ENCODE measurements at regions not wholly inside any gene's neighbourhood (a gene's known extent, or its start where the extent isn't known, plus 50 kb on each side); places are given as distances from the start of the nearest gene placed in this dataset.
A peak's percentile ranks its signal among the peaks of the same experiment; 100 is the strongest.
"Not testable (repeated sequence)": the region's sequence is repeated elsewhere in the genome, so short reads cannot be mapped to it uniquely, and the experiment has no call there.

DNA sequence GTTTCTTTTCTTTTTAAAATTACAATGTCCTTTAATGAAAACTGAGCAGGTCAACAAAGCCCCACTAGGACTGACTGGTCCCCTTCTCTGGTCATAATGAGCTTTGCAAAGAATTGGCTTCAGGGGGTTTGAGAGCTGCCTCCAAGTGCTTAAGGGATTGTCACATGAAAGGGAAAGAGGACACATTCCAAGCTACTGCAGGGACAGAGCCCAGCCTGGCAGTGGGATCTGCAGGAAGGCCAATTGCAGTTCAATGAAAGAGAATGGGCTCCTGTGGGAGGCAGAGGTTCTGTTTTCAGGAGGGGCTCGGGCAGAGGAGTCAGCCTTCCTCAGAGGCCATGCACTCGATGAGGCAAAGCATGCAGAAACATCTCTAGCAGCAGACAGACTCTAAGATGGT lies 84.1 kb upstream of the ACKR3 start:
- DNase-seq (ENCODE audit: low read depth in 2 of 2): no peak
- TF ChIP-seq, protein P1, sequence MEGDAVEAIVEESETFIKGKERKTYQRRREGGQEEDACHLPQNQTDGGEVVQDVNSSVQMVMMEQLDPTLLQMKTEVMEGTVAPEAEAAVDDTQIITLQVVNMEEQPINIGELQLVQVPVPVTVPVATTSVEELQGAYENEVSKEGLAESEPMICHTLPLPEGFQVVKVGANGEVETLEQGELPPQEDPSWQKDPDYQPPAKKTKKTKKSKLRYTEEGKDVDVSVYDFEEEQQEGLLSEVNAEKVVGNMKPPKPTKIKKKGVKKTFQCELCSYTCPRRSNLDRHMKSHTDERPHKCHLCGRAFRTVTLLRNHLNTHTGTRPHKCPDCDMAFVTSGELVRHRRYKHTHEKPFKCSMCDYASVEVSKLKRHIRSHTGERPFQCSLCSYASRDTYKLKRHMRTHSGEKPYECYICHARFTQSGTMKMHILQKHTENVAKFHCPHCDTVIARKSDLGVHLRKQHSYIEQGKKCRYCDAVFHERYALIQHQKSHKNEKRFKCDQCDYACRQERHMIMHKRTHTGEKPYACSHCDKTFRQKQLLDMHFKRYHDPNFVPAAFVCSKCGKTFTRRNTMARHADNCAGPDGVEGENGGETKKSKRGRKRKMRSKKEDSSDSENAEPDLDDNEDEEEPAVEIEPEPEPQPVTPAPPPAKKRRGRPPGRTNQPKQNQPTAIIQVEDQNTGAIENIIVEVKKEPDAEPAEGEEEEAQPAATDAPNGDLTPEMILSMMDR (IDR thresholded peaks at IDR 0.05; ENCODE audit: low read depth, low read length): no peak
- no peak overlapping the region for H3K4me3 ChIP-seq (replicated peaks in 1 of 2; ENCODE audit: low read depth in 2 of 2, low read length in 2 of 2)

DNA sequence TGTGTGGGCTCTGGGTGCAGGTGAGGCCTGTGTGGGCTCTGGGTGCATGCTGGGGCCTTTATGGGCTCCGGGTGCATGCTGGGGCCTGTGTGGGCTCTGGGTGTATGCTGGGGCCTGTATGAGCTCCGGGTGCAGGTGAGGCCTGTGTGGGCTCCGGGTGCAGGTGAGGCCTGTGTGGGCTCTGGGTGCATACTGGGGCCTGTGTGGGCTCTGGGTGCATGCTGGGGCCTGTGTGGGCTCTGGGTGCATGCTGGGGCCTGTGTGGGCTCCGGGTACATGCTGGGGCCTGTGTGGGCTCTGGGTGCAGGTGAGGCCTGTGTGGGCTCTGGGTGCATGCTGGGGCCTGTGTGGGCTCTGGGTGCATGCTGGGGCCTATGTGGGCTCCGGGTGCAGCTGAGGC lies 80.5 kb upstream of the ACKR3 start:
- DNase-seq (ENCODE audit: low read depth in 2 of 2): not testable (repeated sequence)

DNA sequence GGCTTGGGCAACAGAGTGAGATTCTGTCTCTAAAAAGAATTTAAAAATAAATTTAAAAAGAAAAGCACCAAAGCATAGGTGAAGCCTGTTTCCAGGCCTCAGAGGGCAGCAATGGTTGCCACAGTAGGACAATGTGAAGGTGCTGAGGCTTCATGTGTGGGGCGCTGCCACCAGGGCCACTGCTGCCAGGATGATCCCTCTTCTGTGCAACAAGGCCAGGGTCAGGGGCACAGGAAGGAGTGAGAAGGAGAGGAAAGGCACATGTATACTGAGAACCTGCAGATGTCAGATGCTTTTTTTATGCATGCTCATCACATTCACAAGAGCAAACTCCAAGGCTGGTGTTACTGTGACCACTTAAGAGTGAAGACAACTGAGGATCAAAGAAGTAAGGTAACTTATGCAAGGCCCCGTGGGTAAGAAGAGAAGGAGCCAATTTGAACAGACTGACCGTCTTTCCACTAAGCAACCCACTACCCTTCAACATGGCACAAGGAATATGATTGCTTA lies 79.7 kb upstream of the ACKR3 start:
- DNase-seq (ENCODE audit: low read depth in 2 of 2): no peak
- no peak overlapping the region for H3K4me3 ChIP-seq (replicated peaks in 1 of 2; ENCODE audit: low read depth in 2 of 2, low read length in 2 of 2)
- TF ChIP-seq, protein P1 (IDR thresholded peaks at IDR 0.05; ENCODE audit: low read depth, low read length): no peak

More for the DNA sequence above, 80.5 kb upstream of the ACKR3 start:
- not testable (repeated sequence) for H3K4me3 ChIP-seq (replicated peaks in 1 of 2; ENCODE audit: low read depth in 2 of 2, low read length in 2 of 2)

DNA sequence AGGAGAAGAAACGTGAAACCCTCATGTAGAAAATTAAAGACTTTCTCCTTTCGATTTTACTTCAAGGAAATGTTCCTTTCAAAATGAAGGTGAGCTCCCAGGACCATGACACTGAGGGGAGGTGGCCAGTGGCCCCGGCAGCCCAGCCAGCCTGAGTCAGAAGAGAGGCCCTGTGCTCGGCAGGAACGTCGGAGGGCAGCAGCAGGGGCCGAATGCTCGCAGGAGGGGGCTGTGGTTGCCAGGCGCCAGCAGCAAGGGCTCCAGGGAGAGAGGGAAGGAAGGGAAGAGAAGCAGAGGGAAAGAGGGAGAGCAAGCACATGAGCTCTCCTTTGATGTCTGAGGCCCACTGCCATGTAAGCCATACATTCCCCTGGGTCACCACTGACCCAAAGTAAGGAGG lies 73.3 kb upstream of the ACKR3 start:
- H3K4me3 ChIP-seq (replicated peaks in 1 of 2; ENCODE audit: low read depth in 2 of 2, low read length in 2 of 2): no peak overlapping the region
- TF ChIP-seq, protein P1 (IDR thresholded peaks at IDR 0.05; ENCODE audit: low read depth, low read length): no peak
- no peak for DNase-seq (ENCODE audit: low read depth in 2 of 2)

DNA sequence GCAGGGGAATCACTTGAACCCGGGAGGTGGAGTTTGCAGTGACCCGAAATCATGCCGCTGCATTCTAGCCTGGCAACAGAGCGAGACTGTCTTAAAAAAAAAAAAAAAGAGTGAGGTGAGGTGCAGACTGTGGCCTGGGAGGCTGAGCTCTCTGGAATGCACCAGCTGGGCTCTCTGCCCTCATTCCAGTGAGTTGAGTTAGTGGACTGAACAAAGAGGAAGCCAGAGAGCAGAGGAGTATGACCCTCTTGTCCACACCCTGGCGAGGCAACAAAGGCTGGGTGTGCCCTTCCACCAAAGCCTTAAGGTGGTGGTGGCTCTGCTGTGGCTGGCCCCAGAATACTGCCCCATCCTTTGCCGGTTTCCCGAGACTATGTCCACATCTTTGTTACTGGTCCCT lies 71.3 kb upstream of the ACKR3 start:
- H3K4me3 ChIP-seq (replicated peaks in 1 of 2; ENCODE audit: low read depth in 2 of 2, low read length in 2 of 2): no peak overlapping the region
- TF ChIP-seq, protein P1 (IDR thresholded peaks at IDR 0.05; ENCODE audit: low read depth, low read length): no peak
- DNase-seq (ENCODE audit: low read depth in 2 of 2): peak; percentile 14 to 68

DNA sequence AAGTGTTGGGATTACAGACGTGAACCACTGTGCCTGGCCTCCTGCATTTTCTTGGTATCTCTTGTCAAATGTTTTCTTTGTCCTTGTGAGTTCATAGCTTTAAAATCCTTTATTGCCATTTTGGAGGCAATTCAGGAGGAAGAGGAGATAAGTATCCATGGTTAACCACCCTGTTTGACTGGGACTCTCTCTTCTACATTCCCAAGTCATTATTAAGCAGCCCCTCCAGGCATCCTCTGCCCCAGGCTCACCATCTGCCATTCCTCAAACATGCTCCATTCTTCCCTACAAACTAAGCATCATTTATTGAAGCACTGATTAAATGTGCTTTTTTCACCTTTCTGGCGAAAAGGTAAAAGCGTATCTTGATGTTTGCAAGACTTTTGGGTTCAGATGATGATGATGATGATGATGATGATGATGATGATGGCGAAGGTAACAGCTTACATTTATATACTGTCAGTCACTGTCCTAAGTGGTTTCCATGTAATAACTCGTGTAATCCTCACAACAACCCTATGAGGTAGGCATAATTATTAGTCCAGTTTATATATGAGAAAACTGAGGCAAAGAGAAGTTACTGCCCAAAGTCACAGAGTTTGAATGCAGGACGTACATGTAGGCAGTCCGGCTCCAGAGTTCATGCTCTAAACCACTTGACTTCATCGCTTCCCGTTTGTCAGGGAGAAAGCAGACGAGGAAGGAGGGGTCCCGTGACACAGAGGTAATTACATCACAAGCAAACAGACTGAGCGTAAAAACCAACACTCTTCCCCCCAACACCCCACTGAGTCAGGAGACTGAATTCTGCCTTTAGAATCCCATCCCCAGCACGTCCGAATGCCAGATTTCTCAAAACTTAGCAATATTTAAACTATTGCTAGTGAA lies 69.7 kb upstream of the ACKR3 start:
- TF ChIP-seq, protein P1 (IDR thresholded peaks at IDR 0.05; ENCODE audit: low read depth, low read length): no peak
- DNase-seq (ENCODE audit: low read depth in 2 of 2): no peak
- H3K4me3 ChIP-seq (replicated peaks in 1 of 2; ENCODE audit: low read depth in 2 of 2, low read length in 2 of 2): no peak overlapping the region

DNA sequence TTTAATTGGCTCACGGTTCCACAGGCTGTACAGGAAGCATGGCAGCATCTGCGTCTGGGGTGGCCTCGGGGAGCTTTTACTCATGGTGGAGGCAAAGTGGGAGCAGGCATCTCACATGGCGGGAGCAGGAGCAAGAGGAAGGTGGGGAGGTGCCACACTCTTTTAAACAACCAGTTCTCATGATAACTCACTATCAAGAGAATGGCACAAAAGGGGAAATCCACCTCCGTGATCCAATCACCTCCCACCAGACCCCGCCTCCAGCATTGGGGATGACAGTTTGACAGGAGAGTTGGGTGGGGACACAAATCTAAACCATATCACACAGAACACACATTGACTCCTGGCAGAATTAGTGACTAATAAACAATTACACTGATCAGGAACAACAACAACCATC lies 68.6 kb upstream of the ACKR3 start:
- DNase-seq (ENCODE audit: low read depth in 2 of 2): no peak
- no peak overlapping the region for H3K4me3 ChIP-seq (replicated peaks in 1 of 2; ENCODE audit: low read depth in 2 of 2, low read length in 2 of 2)
- TF ChIP-seq, protein P1 (IDR thresholded peaks at IDR 0.05; ENCODE audit: low read depth, low read length): no peak

All from cardiac fibroblast (primary cell).